Right lobe of liver (tissue), 4 donors: ENCODE measurements at regions not wholly inside any gene's neighbourhood (a gene's known extent, or its start where the extent isn't known, plus 50 kb on each side); places are given as distances from the start of the nearest gene placed in this dataset.

Source experiments
- CTCF ChIP-seq, 4 donors: fragments of 200-600 bp in 3 of 4; fragments of 450-650 bp in 1 of 4; IDR thresholded peaks; one replicate each; pipeline versions ENCODE4 v1.5.1 to v1.8.0; 2016 to 2022; ENCODE audit warnings: antibody characterized with exemption in 4 of 4, mild to moderate bottlenecking in 2 of 4
- POLR2A ChIP-seq: fragments of 450-650 bp; IDR thresholded peaks from one replicate; pipeline ENCODE4 v1.6.1; 2017; ENCODE audit warnings: antibody characterized with exemption, mild to moderate bottlenecking
- donor health status: DM: no; HTN: no; CAD: no.
- donor health status: DM: no; HTN: no; CAD: no.
- donor health status: DM: no; HTN: yes; CAD: no.

DNA sequence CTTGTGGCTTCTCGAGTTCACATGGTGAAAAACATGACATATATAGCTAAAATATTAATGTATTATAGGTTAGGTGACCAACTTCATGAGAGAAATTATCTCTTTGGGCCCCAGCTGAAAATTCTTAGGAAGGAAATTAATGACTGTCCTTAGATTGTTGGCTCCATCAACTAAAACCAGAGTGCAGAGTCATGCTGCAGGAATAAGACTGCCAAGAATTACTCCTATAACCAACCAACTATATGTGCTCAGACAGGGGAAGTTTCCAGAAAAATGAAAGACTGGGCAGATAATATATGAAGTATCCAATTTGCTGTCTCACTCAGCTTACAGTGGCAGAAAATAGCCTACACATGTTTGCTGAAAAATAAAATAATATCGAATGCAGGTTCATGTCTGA is 71.0 kb upstream of the TMEFF2 start:
- no peak for TF ChIP-seq CTCF (IDR thresholded peaks at IDR 0.05)
- no peak for TF ChIP-seq POLR2A
